Loucy (cell line): ENCODE measurements at regions not wholly inside any gene's neighbourhood (a gene's known extent, or its start where the extent isn't known, plus 50 kb on each side); places are given as distances from the start of the nearest gene placed in this dataset.

Experiments
- H2AFZ ChIP-seq: fragments of 200-600 bp; sonication (generic); 2 replicates; pipeline ENCODE4 v1.6.0; 2016; ENCODE audit warnings: antibody characterized with exemption, mild to moderate bottlenecking, low read length, moderate library complexity
- H3F3A ChIP-seq: fragments of 200-600 bp; 2 replicates; pipeline ENCODE4 v1.6.0; 2016; ENCODE audit warnings: antibody characterized with exemption, low read depth, mild to moderate bottlenecking
- H3K27me3 ChIP-seq: fragments of 200-600 bp; sonication (generic); 2 replicates; pipeline ENCODE4 v1.6.1; 2014; ENCODE audit warnings: low read length, mild to moderate bottlenecking; ENCODE audit not compliant: insufficient read depth, poor library complexity, severe bottlenecking
- H3K36me3 ChIP-seq: fragments of 200-600 bp; sonication (generic); 2 replicates; pipeline ENCODE4 v1.6.1; 2016; ENCODE audit warnings: low read length; ENCODE audit not compliant: insufficient read depth
- H3K4me1 ChIP-seq: fragments of 200-600 bp; sonication (generic); 2 replicates; pipeline ENCODE4 v1.5.1; 2014; ENCODE audit warnings: low read length, mild to moderate bottlenecking; ENCODE audit not compliant: insufficient read depth, poor library complexity, severe bottlenecking
- H3K4me2 ChIP-seq: fragments of 200-600 bp; sonication (generic); 2 replicates; pipeline ENCODE4 v1.6.0; 2014; ENCODE audit warnings: antibody characterized with exemption, low read length, low read depth, mild to moderate bottlenecking; ENCODE audit not compliant: poor library complexity, severe bottlenecking
- H3K4me3 ChIP-seq: fragments of 200-600 bp; sonication (generic); 2 replicates; pipeline ENCODE4 v1.5.1; 2014; ENCODE audit warnings: low read length, mild to moderate bottlenecking, mixed read lengths; ENCODE audit not compliant: poor library complexity, severe bottlenecking
- H3K79me2 ChIP-seq: fragments of 200-600 bp; sonication (generic); 2 replicates; pipeline ENCODE4 v1.6.1; 2014; ENCODE audit warnings: low read length; ENCODE audit not compliant: insufficient read depth
- H3K9ac ChIP-seq: fragments of 200-600 bp; sonication (generic); 2 replicates; pipeline ENCODE4 v1.6.0; 2014; ENCODE audit warnings: mild to moderate bottlenecking, low read depth, low read length, moderate library complexity; ENCODE audit not compliant: poor library complexity, severe bottlenecking
- H3K9me2 ChIP-seq: fragments of 200-600 bp; sonication (generic); replicated peaks from 2 replicates; pipeline ENCODE4 v1.6.1; 2016; ENCODE audit warnings: low read depth, low read length, mixed read lengths
- H3K9me3 ChIP-seq: fragments of 200-600 bp; sonication (generic); 2 replicates; pipeline ENCODE4 v1.6.1; 2014; ENCODE audit warnings: mild to moderate bottlenecking, antibody characterized with exemption, low read length, low read depth; ENCODE audit not compliant: insufficient read depth
- H4K20me1 ChIP-seq: fragments of 200-600 bp; sonication (generic); 2 replicates; pipeline ENCODE4 v1.6.0; 2014; ENCODE audit warnings: antibody characterized with exemption, low read length, mild to moderate bottlenecking; ENCODE audit not compliant: insufficient read depth, poor library complexity, severe bottlenecking
- CTCF ChIP-seq: fragments of 200-600 bp; sonication (generic); conservative IDR thresholded peaks from 2 replicates; pipeline ENCODE4 v1.5.1; 2014; ENCODE audit warnings: mild to moderate bottlenecking, antibody characterized with exemption, low read length
- EZH2phosphoT487 ChIP-seq: fragments of 200-600 bp; IDR thresholded peaks from 2 replicates; pipeline ENCODE4 v1.6.1; 2018; ENCODE audit warnings: antibody characterized with exemption, mild to moderate bottlenecking, moderate library complexity, borderline replicate concordance

- no peaks in the 10 kb centered on the region for H3K9me3 ChIP-seq
- peak overlapping the region; percentile 74 for H3K9ac ChIP-seq
- H3K79me2 ChIP-seq = no peaks in the 10 kb centered on the region
- peaks cover 93% of the 10 kb centered on the region for H3K4me1 ChIP-seq
- TF ChIP-seq EZH2phosphoT487 = no peak
- TF ChIP-seq CTCF = no peak
- 0 out of 2 replicates have a peak overlapping the region, but pooled peaks have one; percentile 1 for H2AFZ ChIP-seq
- H3K4me2 ChIP-seq = peak overlapping the region; percentile 86
- H3K36me3 ChIP-seq = no peaks in the 10 kb centered on the region
- H4K20me1 ChIP-seq = no peaks in the 10 kb centered on the region
- H3K4me3 ChIP-seq = peak overlapping the region; percentile 3
- H3K27me3 ChIP-seq = no peaks in the 10 kb centered on the region
- H3F3A ChIP-seq = peaks cover 25% of the 10 kb centered on the region
- no peaks in the 10 kb centered on the region for H3K9me2 ChIP-seq
Observed at GRCh38 chr17:36726199-36726598, 124.8 kb downstream of the MRM1 start.

GRCh38 chr17:36727052-36727451, 125.7 kb downstream of the MRM1 start:
- Histone ChIP-seq H3K36me3 (no peaks in the 10 kb centered on the region), H3K9ac (peak overlapping the region; percentile 74), H3K4me2 (peak overlapping the region; percentile 86), H3F3A (peaks cover 17% of the 10 kb centered on the region), H3K79me2 (no peaks in the 10 kb centered on the region), H4K20me1 (no peaks in the 10 kb centered on the region), H3K4me3 (peak overlapping the region; percentile 70), H3K9me3 (no peaks in the 10 kb centered on the region), H2AFZ (no peak overlapping the region), H3K4me1 (peaks cover 92% of the 10 kb centered on the region), H3K27me3 (no peaks in the 10 kb centered on the region), H3K9me2 (no peaks in the 10 kb centered on the region)
- TF ChIP-seq CTCF (no peak), EZH2phosphoT487 (no peak)

GRCh38 chr17:36727577-36727976, 126.2 kb downstream of the MRM1 start:
- Histone ChIP-seq H3K9me2 (no peaks in the 10 kb centered on the region), H3K4me3 (peak overlapping the region; percentile 70), H3K4me1 (peaks cover 96% of the 10 kb centered on the region), H3K27me3 (no peaks in the 10 kb centered on the region), H3K9me3 (no peaks in the 10 kb centered on the region), H3K79me2 (no peaks in the 10 kb centered on the region), H2AFZ (no peak overlapping the region), H3K9ac (peak overlapping the region; percentile 74), H3F3A (peaks cover 17% of the 10 kb centered on the region), H4K20me1 (no peaks in the 10 kb centered on the region), H3K36me3 (no peaks in the 10 kb centered on the region), H3K4me2 (peak overlapping the region; percentile 86)
- TF ChIP-seq CTCF = no peak
- no peak for TF ChIP-seq EZH2phosphoT487
